SK-N-SH (cell line): ENCODE measurements at regions not wholly inside any gene's neighbourhood (a gene's known extent, or its start where the extent isn't known, plus 50 kb on each side); places are given as distances from the start of the nearest gene placed in this dataset.

ENCODE experiments used
- CTCF ChIA-PET: fragments of 300-600, 350-600 bp; formaldehyde crosslinking; extraction: SDS; loops from one replicate; lab custom pipeline; 2021; lab: Yijun Ruan, JAX
- POLR2A ChIA-PET: fragments of 350-600 bp; sonication (Branson Sonifier 250); formaldehyde crosslinking; extraction: SDS; loops from one replicate; lab custom pipeline; 2020; ENCODE audit warnings: antibody characterized with exemption, inconsistent platforms; lab: Yijun Ruan, JAX
- DNase-seq: peaks from one replicate; pipeline ENCODE4 v3.0.0; 2012
- H2AFZ ChIP-seq: fragments of 200-600 bp; sonication (generic); 2 replicates; pipeline ENCODE4 v1.8.1; 2016; ENCODE audit warnings: antibody characterized with exemption, mild to moderate bottlenecking, low read depth
- H3F3A ChIP-seq: fragments of 200-600 bp; sonication (generic); replicated peaks from 2 replicates; pipeline ENCODE3; 2016; ENCODE audit warnings: antibody characterized with exemption, mild to moderate bottlenecking; ENCODE audit not compliant: insufficient read depth
- H3K27ac ChIP-seq, 2 experiments: fragments of 200-500 bp in 1 of 2; fragments of 200-600 bp in 1 of 2; sonication (Bioruptor generic) in 1 of 2; sonication (generic), shearing (Covaris generic) in 1 of 2; 2 replicates each; pipeline versions ENCODE4 v1.5.1 to v1.6.1; 2014 to 2016; ENCODE audit warnings: low read depth in 2 of 2, inconsistent platforms in 1 of 2, low read length in 1 of 2, mild to moderate bottlenecking in 1 of 2, mixed read lengths in 1 of 2
- H3K27me3 ChIP-seq: fragments of 200-600 bp; sonication (generic), shearing (Covaris generic); 2 replicates; pipeline ENCODE4 v1.6.1; 2016; ENCODE audit warnings: mixed run types; ENCODE audit not compliant: insufficient read depth
- H3K36me3 ChIP-seq, 2 experiments: fragments of 200-500 bp in 1 of 2; fragments of 200-600 bp in 1 of 2; sonication (Bioruptor generic) in 1 of 2; sonication (generic) in 1 of 2; replicated peaks in 1 of 2; 2 replicates each; pipeline versions ENCODE3 to v1.5.1; 2014 to 2016; ENCODE audit warnings: low read length in 1 of 2, mild to moderate bottlenecking in 1 of 2; ENCODE audit not compliant: insufficient read depth in 2 of 2, control insufficient read depth in 1 of 2
- H3K4me1 ChIP-seq, 2 experiments: fragments of 200-500 bp in 1 of 2; fragments of 200-600 bp in 1 of 2; sonication (Bioruptor generic) in 1 of 2; sonication (generic), shearing (Covaris generic) in 1 of 2; 2 replicates each; pipeline versions ENCODE4 v1.5.1 to v1.6.1; 2014 to 2016; ENCODE audit warnings: low read depth in 1 of 2, low read length in 1 of 2, mixed run types in 1 of 2; ENCODE audit not compliant: insufficient read depth in 2 of 2, control insufficient read depth in 1 of 2
- H3K4me2 ChIP-seq: fragments of 200-600 bp; sonication (generic), shearing (Covaris generic); 2 replicates; pipeline ENCODE4 v1.6.1; 2017; ENCODE audit warnings: mixed run types
- H3K4me3 ChIP-seq, 2 experiments: fragments of 200-500 bp in 1 of 2; fragments of 200-600 bp in 1 of 2; sonication (Bioruptor generic) in 1 of 2; sonication (generic), shearing (Covaris generic) in 1 of 2; 2 replicates each; pipeline versions ENCODE4 v1.5.1 to v1.8.1; 2014 to 2016; ENCODE audit warnings: low read depth in 2 of 2, inconsistent platforms in 1 of 2, low read length in 1 of 2, mild to moderate bottlenecking in 1 of 2, mixed read lengths in 1 of 2, moderate library complexity in 1 of 2
- H3K79me2 ChIP-seq: fragments of 200-600 bp; sonication (generic); 2 replicates; pipeline ENCODE4 v1.8.1; 2017; ENCODE audit warnings: mild to moderate bottlenecking; ENCODE audit not compliant: insufficient read depth
- H3K9ac ChIP-seq: fragments of 200-600 bp; sonication (generic); 2 replicates; pipeline ENCODE4 v1.6.1; 2017; ENCODE audit warnings: mixed run types
- H3K9me2 ChIP-seq: fragments of 200-600 bp; sonication (generic); 2 replicates; pipeline ENCODE4 v1.6.1; 2017; ENCODE audit warnings: mixed run types
- H3K9me3 ChIP-seq: fragments of 200-600 bp; sonication (generic); 2 replicates; pipeline ENCODE4 v1.6.1; 2017; ENCODE audit warnings: mixed run types, mild to moderate bottlenecking, moderate library complexity
- H4K20me1 ChIP-seq: fragments of 200-600 bp; sonication (generic); 2 replicates; pipeline ENCODE4 v1.6.1; 2017; ENCODE audit warnings: mild to moderate bottlenecking, mixed run types; ENCODE audit not compliant: insufficient read depth
- CTCF ChIP-seq: fragments of 200-600 bp; sonication (generic); IDR thresholded peaks from 2 replicates; pipeline ENCODE4 v1.6.1; 2017; ENCODE audit warnings: antibody characterized with exemption, mild to moderate bottlenecking, moderate library complexity
- FOSL2 ChIP-seq: IDR thresholded peaks from 2 replicates; pipeline ENCODE4 v1.4.0; 2012; ENCODE audit warnings: low read depth, mild to moderate bottlenecking, moderate library complexity, borderline replicate concordance
- GABPA ChIP-seq: IDR thresholded peaks from 2 replicates; pipeline ENCODE4 v1.4.0; 2012; ENCODE audit warnings: low read depth, mild to moderate bottlenecking
- IRF3 ChIP-seq: fragments of 150-350 bp; IDR thresholded peaks from 2 replicates; pipeline ENCODE4 v1.6.1; 2016; ENCODE audit warnings: mild to moderate bottlenecking, low read depth, low read length
- JUND ChIP-seq: IDR thresholded peaks from 2 replicates; pipeline ENCODE4 v1.4.0; 2012
- PBX3 ChIP-seq: IDR thresholded peaks from 2 replicates; pipeline ENCODE4; 2012
- RFX5 ChIP-seq: IDR thresholded peaks from 2 replicates; pipeline ENCODE4 v1.6.1; 2012; ENCODE audit warnings: mild to moderate bottlenecking, improper control_type of control experiment, low read length
- RXRA ChIP-seq: IDR thresholded peaks from 2 replicates; pipeline ENCODE4 v1.4.0; 2012; ENCODE audit warnings: low read depth, mild to moderate bottlenecking, borderline replicate concordance
- SIN3A ChIP-seq: IDR thresholded peaks from 2 replicates; pipeline ENCODE4 v1.6.1; 2012; ENCODE audit warnings: low read depth, mild to moderate bottlenecking, low read length, moderate library complexity, borderline replicate concordance
- TCF12 ChIP-seq: IDR thresholded peaks from 2 replicates; pipeline ENCODE4 v1.4.0; 2012
- YY1 ChIP-seq: IDR thresholded peaks from 2 replicates; pipeline ENCODE4 v1.4.0; 2012; ENCODE audit warnings: low read depth, mild to moderate bottlenecking
- ZBTB33 ChIP-seq: IDR thresholded peaks from 2 replicates; pipeline ENCODE4 v1.4.0; 2012; ENCODE audit warnings: low read depth, borderline replicate concordance
- WGBS: methylation state at CpG from one replicate; pipeline ENCODE4 v1.1.6; 2017; ENCODE audit warnings: low lambda C conversion rate; 5-methylcytosine and 5-hydroxymethylcytosine counted together
- TF ChIP-seq, protein P1 (sequence below): IDR thresholded peaks from 2 replicates; pipeline ENCODE4 v1.6.1; 2012; ENCODE audit warnings: mild to moderate bottlenecking, low read depth, low read length, moderate library complexity

DNA sequence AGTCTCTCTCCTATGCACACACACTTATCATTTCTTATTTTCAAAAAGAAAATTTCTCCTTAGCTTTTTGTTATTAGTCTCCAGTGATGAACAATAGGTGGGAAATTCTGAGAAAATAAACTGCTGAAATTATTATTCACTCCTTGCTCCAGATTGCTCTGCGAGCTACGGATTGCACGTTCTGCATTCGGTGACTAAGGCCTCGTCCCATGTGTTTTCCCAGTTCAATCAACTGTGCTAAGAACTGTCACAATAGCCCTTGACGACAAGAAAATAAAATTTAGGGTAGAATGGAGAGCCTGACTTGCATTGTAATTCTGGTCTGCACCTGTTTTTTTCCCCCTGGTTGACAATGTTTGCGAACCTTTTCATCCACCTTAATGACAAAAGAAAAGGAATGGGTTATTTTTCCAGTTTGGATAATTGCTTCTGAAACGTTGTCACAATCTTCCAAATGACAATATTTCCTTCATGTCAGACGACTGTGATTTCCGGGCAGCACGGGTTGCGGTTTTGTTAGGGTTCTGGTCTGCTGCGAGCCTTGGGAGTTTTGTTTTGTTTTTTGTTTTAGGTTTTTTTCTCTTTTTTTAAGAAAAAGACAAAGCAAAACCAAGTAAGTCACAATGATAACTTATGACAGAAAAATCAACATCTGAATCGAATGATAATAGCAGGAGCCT lies 124.5 kb upstream of the NOCT start:
- H3K9me3 ChIP-seq = no peaks in the 10 kb centered on the region
- peak overlapping the region; percentile 71 for H2AFZ ChIP-seq
- H3K36me3 ChIP-seq = no peaks in the 10 kb centered on the region
- no peaks in the 10 kb centered on the region for H3K27me3 ChIP-seq
- H3K4me3 ChIP-seq = no peak overlapping the region
- H3K27ac ChIP-seq = peak overlapping the region; percentile 37 to 89; a peak in 3 of 4 replicates
- H4K20me1 ChIP-seq = no peaks in the 10 kb centered on the region
- no peak overlapping the region for H3K9ac ChIP-seq
- H3K9me2 ChIP-seq = no peaks in the 10 kb centered on the region
- peak overlapping the region; percentile 47 for H3K4me2 ChIP-seq
- peaks cover 16 to 19% of the 10 kb centered on the region in 2 experiments for H3K4me1 ChIP-seq
- H3K79me2 ChIP-seq = no peaks in the 10 kb centered on the region
- CTCF ChIA-PET = interaction anchor here (0.9 to 3.9 kb wide), 3 partner anchors 20 to 211 kb away, joined by 3 to 20 read pairs (median 4); no protein-coding TSS in a partner anchor
- WGBS = 58% methylated on average over 14 of the region's 14 CpGs
- no peak for DNase-seq
- H3F3A ChIP-seq = no peaks in the 10 kb centered on the region
- POLR2A ChIA-PET = no interaction called here
- no peak for TF ChIP-seq PBX3
- TF ChIP-seq RXRA = no peak
- no peak for TF ChIP-seq CTCF
- no peak for TF ChIP-seq TCF12
- TF ChIP-seq RFX5 = no peak
- TF ChIP-seq GABPA = no peak
- no peak for TF ChIP-seq FOSL2

DNA sequence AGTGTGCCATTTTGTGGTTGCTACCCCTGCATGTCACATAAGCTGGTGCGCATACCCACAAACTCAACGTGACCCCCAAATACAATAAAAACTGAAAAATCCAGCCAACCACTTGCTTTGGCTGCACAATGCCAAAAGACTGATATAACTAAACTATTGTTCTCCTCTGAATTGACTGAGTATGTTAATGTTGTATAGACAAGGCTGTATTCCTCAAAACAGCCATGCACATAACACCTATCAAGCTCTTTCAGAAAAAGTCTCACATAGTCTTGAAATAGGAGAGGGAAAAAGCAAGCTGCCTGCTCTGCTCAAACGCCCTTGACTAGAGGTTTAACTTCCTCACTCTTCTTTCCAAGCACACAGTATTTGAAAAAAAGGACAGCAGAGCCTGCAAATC lies 126.4 kb upstream of the NOCT start:
- H3K9me3 ChIP-seq = no peaks in the 10 kb centered on the region
- POLR2A ChIA-PET = interaction anchor here (1.1 kb wide), 1 partner anchor 22 kb away, joined by 3 read pairs; no protein-coding TSS in a partner anchor

More for the DNA sequence above, 126.4 kb upstream of the NOCT start:
- no peak for DNase-seq
- CTCF ChIA-PET = interaction anchor here (1.4 to 3.9 kb wide), 2 partner anchors 19 to 30 kb away, joined by 4 to 20 read pairs; no protein-coding TSS in a partner anchor
- H3K9me2 ChIP-seq = no peaks in the 10 kb centered on the region
- TF ChIP-seq YY1 (no peak), IRF3 (no peak), SIN3A (no peak), JUND (no peak), CTCF (no peak), ZBTB33 (no peak)
- TF ChIP-seq, protein P1, sequence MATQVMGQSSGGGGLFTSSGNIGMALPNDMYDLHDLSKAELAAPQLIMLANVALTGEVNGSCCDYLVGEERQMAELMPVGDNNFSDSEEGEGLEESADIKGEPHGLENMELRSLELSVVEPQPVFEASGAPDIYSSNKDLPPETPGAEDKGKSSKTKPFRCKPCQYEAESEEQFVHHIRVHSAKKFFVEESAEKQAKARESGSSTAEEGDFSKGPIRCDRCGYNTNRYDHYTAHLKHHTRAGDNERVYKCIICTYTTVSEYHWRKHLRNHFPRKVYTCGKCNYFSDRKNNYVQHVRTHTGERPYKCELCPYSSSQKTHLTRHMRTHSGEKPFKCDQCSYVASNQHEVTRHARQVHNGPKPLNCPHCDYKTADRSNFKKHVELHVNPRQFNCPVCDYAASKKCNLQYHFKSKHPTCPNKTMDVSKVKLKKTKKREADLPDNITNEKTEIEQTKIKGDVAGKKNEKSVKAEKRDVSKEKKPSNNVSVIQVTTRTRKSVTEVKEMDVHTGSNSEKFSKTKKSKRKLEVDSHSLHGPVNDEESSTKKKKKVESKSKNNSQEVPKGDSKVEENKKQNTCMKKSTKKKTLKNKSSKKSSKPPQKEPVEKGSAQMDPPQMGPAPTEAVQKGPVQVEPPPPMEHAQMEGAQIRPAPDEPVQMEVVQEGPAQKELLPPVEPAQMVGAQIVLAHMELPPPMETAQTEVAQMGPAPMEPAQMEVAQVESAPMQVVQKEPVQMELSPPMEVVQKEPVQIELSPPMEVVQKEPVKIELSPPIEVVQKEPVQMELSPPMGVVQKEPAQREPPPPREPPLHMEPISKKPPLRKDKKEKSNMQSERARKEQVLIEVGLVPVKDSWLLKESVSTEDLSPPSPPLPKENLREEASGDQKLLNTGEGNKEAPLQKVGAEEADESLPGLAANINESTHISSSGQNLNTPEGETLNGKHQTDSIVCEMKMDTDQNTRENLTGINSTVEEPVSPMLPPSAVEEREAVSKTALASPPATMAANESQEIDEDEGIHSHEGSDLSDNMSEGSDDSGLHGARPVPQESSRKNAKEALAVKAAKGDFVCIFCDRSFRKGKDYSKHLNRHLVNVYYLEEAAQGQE = no peak
- H3K4me1 ChIP-seq = peaks cover 16 to 19% of the 10 kb centered on the region in 2 experiments
- no peak overlapping the region for H3K9ac ChIP-seq
- H4K20me1 ChIP-seq = no peaks in the 10 kb centered on the region
- H2AFZ ChIP-seq = no peak overlapping the region
- no peak overlapping the region for H3K4me3 ChIP-seq
- H3F3A ChIP-seq = no peaks in the 10 kb centered on the region
- no peak overlapping the region for H3K4me2 ChIP-seq
- H3K27me3 ChIP-seq = no peaks in the 10 kb centered on the region
- WGBS = 98% methylated on average over 3 of the region's 3 CpGs
- no peaks in the 10 kb centered on the region for H3K36me3 ChIP-seq
- peak overlapping the region in 1 of 2 experiments; percentile 28; a peak in 2 of 4 replicates for H3K27ac ChIP-seq
- H3K79me2 ChIP-seq = no peaks in the 10 kb centered on the region
